ENCODE measurements at regions not wholly inside any gene's neighbourhood (a gene's known extent, or its start where the extent isn't known, plus 50 kb on each side); places are given as distances from the start of the nearest gene placed in this dataset.
"Not testable (repeated sequence)": the region's sequence is repeated elsewhere in the genome, so short reads cannot be mapped to it uniquely, and the experiment has no call there.

DNA sequence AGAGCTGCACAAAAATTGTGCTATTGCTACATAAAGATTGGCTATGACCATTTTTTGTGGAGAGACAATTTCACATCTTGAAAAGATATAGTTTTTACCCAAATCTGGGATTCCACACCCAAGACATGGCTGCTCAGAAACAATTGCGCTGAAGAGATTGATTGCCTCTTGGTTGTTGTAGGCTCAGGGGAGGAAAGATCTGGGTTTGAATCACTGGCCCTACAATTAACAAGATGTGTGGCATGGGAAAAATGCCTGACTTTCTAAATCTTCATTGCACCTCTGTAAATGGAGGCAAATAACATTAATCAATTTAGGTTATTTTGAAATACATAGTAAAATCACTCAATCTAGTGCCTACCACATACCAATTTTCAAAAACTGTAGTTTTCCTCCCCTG lies 766.9 kb upstream of the TPTE start:
- H3K4me3 ChIP-seq; CTCF ChIA-PET; ATAC-seq; DNase-seq (ENCODE audit: low read depth in 1 of 2, low spot score in 1 of 2); H3K4me2 ChIP-seq; H3K9me3 ChIP-seq; H3K4me1 ChIP-seq; FAIRE-seq; POLR2A ChIA-PET; H3K27ac ChIP-seq: not testable (repeated sequence)
- 0% methylated on average over 1 of the region's 1 CpG for WGBS (ENCODE audit: missing lambda C conversion rate)

DNA sequence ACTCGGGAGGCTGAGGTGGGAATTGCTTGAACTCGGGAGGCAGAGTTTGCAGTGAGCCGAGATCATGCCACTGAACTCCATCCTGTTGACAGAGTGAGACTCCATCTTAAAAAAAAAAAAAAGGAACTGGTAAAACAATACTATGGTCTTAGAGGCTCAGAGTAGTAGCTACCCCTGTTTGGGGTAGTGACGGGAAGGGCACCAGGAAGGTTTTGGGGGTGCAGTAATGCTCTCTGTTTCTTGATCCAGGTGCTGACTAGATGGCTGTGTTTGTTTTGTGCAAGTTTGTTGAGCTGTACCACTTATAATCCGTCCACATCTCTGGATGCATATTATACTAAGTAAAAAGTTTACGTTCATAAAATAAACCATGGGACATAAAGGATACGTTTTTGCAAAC lies 765.8 kb upstream of the TPTE start:
- no peak for DNase-seq (ENCODE audit: low read depth in 1 of 2, low spot score in 1 of 2)
- ATAC-seq, result no peak
- no peak for FAIRE-seq
- Histone ChIP-seq H3K4me2 (no peak overlapping the region), H3K4me3 (no peak overlapping the region), H3K27ac (no peak overlapping the region), H3K4me1 (no peaks in the 10 kb centered on the region), H3K9me3 (no peaks in the 10 kb centered on the region)
- no peak for TF ChIP-seq ZSCAN20 (CRISPR knock-in tag; IDR thresholded peaks at IDR 0.05)
- TF ChIP-seq SMC3 (IDR thresholded peaks at IDR 0.05), result no peak
- no peak for TF ChIP-seq FOSL2 (IDR thresholded peaks at IDR 0.05)
- no peak for TF ChIP-seq FOSL2 (CRISPR knock-in tag; IDR thresholded peaks at IDR 0.05)
- TF ChIP-seq JUN (IDR thresholded peaks at IDR 0.05), result no peak
- no peak for TF ChIP-seq GATA3 (IDR thresholded peaks at IDR 0.05; ENCODE audit: borderline replicate concordance)
- TF ChIP-seq CBX2 (IDR thresholded peaks at IDR 0.05; ENCODE audit: borderline replicate concordance, low read depth), result no peak
- no peak for TF ChIP-seq PHF8 (IDR thresholded peaks at IDR 0.05; ENCODE audit: borderline replicate concordance, low read depth)
- TF ChIP-seq, protein P1, sequence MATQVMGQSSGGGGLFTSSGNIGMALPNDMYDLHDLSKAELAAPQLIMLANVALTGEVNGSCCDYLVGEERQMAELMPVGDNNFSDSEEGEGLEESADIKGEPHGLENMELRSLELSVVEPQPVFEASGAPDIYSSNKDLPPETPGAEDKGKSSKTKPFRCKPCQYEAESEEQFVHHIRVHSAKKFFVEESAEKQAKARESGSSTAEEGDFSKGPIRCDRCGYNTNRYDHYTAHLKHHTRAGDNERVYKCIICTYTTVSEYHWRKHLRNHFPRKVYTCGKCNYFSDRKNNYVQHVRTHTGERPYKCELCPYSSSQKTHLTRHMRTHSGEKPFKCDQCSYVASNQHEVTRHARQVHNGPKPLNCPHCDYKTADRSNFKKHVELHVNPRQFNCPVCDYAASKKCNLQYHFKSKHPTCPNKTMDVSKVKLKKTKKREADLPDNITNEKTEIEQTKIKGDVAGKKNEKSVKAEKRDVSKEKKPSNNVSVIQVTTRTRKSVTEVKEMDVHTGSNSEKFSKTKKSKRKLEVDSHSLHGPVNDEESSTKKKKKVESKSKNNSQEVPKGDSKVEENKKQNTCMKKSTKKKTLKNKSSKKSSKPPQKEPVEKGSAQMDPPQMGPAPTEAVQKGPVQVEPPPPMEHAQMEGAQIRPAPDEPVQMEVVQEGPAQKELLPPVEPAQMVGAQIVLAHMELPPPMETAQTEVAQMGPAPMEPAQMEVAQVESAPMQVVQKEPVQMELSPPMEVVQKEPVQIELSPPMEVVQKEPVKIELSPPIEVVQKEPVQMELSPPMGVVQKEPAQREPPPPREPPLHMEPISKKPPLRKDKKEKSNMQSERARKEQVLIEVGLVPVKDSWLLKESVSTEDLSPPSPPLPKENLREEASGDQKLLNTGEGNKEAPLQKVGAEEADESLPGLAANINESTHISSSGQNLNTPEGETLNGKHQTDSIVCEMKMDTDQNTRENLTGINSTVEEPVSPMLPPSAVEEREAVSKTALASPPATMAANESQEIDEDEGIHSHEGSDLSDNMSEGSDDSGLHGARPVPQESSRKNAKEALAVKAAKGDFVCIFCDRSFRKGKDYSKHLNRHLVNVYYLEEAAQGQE (IDR thresholded peaks at IDR 0.05), result no peak
- no peak for TF ChIP-seq CEBPB (IDR thresholded peaks at IDR 0.05)
- no peak for TF ChIP-seq ESRRA (IDR thresholded peaks at IDR 0.05; ENCODE audit: borderline replicate concordance, low read length)
- no peak for TF ChIP-seq MAFK (IDR thresholded peaks at IDR 0.05; ENCODE audit: partially characterized antibody)
- no peak for TF ChIP-seq TP53 (CRISPR knock-in tag; IDR thresholded peaks at IDR 0.05)
- TF ChIP-seq, protein P2, sequence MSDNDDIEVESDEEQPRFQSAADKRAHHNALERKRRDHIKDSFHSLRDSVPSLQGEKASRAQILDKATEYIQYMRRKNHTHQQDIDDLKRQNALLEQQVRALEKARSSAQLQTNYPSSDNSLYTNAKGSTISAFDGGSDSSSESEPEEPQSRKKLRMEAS (IDR thresholded peaks at IDR 0.05), result no peak
- TF ChIP-seq ZFP36 (IDR thresholded peaks at IDR 0.05; ENCODE audit: borderline replicate concordance, partially characterized antibody), result no peak
- no peak for TF ChIP-seq RARB (CRISPR knock-in tag; IDR thresholded peaks at IDR 0.05)
- TF ChIP-seq KDM5A (IDR thresholded peaks at IDR 0.05), result no peak
- ChIA-PET POLR2A (no interaction called here), CTCF (no interaction called here)
- WGBS (ENCODE audit: missing lambda C conversion rate), result 5% methylated on average over 7 of the region's 7 CpGs

DNA sequence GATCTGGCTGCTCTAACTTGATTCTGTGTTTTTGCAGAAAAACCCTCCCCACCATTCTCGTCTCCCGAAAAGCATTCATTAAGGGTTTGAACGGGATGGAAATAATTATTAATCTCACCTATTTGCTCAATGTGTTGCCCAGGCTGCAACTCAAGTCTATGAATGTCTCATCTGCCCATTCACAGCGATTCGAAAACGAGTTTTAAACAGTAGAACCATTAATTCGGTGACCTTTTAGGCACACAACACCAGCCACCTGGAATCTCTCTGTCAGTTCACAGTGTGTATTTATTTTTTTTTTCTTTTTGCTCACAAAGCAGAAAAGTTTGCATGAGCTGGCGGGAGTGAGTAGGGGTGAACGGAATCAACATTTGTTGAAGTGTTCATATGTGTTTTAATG lies 764.7 kb upstream of the TPTE start:
- ChIA-PET POLR2A (no interaction called here), CTCF (no interaction called here)
- 7% methylated on average over 9 of the region's 9 CpGs for WGBS (ENCODE audit: missing lambda C conversion rate)
- FAIRE-seq (no peak), DNase-seq (ENCODE audit: low read depth in 1 of 2, low spot score in 1 of 2) (no peak), ATAC-seq (no peak)
- Histone ChIP-seq H3K4me2 (no peak overlapping the region), H3K9me3 (no peaks in the 10 kb centered on the region), H3K27ac (no peak overlapping the region), H3K4me3 (no peak overlapping the region), H3K4me1 (no peaks in the 10 kb centered on the region)
- TF ChIP-seq PHF8 (IDR thresholded peaks at IDR 0.05; ENCODE audit: borderline replicate concordance, low read depth) (no peak), CHD4 (IDR thresholded peaks at IDR 0.05; ENCODE audit: borderline replicate concordance) (no peak), MAFK (IDR thresholded peaks at IDR 0.05; ENCODE audit: partially characterized antibody) (no peak), MYC (IDR thresholded peaks at IDR 0.05; ENCODE audit: borderline replicate concordance, low read length) (no peak), HEYL (CRISPR knock-in tag; IDR thresholded peaks at IDR 0.05) (no peak), RCOR1 (IDR thresholded peaks at IDR 0.05; ENCODE audit: low read depth, low read length) (no peak), SMC3 (IDR thresholded peaks at IDR 0.05) (no peak), RFX5 (IDR thresholded peaks at IDR 0.05) (no peak), HOXB13 (CRISPR knock-in tag; IDR thresholded peaks at IDR 0.05; ENCODE audit: low read depth) (no peak), FOSB (CRISPR knock-in tag; IDR thresholded peaks at IDR 0.05) (no peak)

DNA sequence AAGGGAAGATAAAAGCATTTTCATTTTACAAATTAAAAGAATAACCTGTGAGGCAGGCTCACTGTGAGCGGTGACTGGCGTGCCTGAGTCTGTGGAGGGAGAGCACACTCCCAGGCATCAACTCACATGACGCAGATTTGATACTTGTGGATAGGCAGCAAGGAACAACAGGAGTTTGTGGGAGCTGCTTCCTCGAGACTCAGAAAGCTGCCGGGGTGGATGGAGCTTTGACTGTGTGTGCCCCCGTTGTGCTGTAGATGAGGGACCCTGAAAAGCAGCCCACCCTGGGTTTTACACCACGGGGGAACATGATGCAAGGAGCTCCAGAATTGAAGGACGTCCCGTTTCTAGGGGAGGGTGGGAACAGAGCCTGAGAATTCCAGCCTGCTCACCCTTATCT lies 764.3 kb upstream of the TPTE start:
- not testable (repeated sequence) for FAIRE-seq

DNA sequence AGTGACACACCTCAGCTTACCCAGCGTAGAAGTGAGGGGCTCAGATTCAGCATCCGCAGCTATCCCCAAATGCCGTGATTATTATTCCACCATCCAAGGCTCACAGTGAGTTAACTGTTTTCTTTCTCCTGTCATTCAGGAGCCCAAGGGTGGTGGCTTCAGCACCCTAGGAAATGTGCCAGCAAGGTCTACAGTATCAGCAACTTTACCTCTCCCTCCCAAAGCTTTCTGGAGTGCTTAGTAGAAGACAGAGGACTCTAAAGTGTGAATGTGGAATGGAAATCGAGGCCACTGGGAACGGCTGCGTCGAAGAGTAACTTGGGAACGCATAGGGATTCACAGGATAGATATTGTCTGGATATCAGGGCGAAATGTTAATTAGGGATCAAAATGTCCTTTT lies 763.8 kb upstream of the TPTE start:
- DNase-seq (ENCODE audit: low read depth in 1 of 2, low spot score in 1 of 2); H3K9me3 ChIP-seq; H3K4me2 ChIP-seq; H3K4me1 ChIP-seq; CTCF ChIA-PET; H3K27ac ChIP-seq; ATAC-seq; H3K4me3 ChIP-seq; FAIRE-seq; POLR2A ChIA-PET: not testable (repeated sequence)
- WGBS (ENCODE audit: missing lambda C conversion rate), result 29% methylated on average over 9 of the region's 9 CpGs

More for the DNA sequence above, 764.3 kb upstream of the TPTE start:
- H3K27ac ChIP-seq; H3K9me3 ChIP-seq; ATAC-seq; H3K4me3 ChIP-seq; POLR2A ChIA-PET; CTCF ChIA-PET; H3K4me1 ChIP-seq; H3K4me2 ChIP-seq; DNase-seq (ENCODE audit: low read depth in 1 of 2, low spot score in 1 of 2): not testable (repeated sequence)
- WGBS (ENCODE audit: missing lambda C conversion rate), result 5% methylated on average over 7 of the region's 9 CpGs
